ENCODE measurements at regions not wholly inside any gene's neighbourhood (a gene's known extent, or its start where the extent isn't known, plus 50 kb on each side); places are given as distances from the start of the nearest gene placed in this dataset.

DNA sequence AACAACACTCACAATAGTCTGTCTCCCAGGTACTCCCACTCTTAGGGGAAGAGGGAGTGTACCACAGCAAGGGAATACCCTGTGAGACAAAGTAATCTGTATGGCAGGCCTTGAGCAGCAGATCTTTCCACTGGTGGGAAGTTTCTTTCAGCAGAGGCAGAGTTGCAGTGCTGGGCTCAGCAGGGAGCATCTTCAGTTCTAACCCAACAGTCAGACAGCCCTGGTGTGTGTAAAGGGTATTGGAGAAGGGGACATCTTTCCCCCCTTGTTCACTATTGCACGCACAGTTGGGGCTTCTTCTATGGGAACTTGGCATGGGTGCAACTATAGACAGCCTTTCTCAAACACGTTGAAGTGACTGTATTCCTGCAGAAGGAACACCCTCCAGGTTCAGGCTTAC lies 159.4 kb upstream of the DPT start:
- ChIA-PET CTCF (no interaction called here), POLR2A (ENCODE audit: low non-redundant PET) (no interaction called here)
- no peaks in the 10 kb centered on the region for H3K4me1 ChIP-seq (ENCODE audit: insufficient read depth, low read length, poor library complexity, severe bottlenecking)
- no peaks in the 10 kb centered on the region for H3K36me3 ChIP-seq (ENCODE audit: insufficient read depth, low read length, poor library complexity, severe bottlenecking)
- intact Hi-C loops (cut with micrococcal nuclease; ENCODE audit: unreplicated experiment) = no loop called here
- BruUV-seq (replicated peaks) = no TSS peak
- no peaks in the 10 kb centered on the region for H3K9me3 ChIP-seq (ENCODE audit: low read depth, low read length, poor library complexity, severe bottlenecking)
- no peak overlapping the region for H3K27ac ChIP-seq (ENCODE audit: low read depth, low read length, poor library complexity, severe bottlenecking)
- H3K27me3 ChIP-seq (replicated peaks; ENCODE audit: insufficient read depth, low read depth, low read length, poor library complexity) = no peaks in the 10 kb centered on the region
- no peak for DNase-seq (ENCODE audit: low spot score)
- no peak for TF ChIP-seq EZH2 (IDR thresholded peaks at IDR 0.05; ENCODE audit: borderline replicate concordance, low read depth, low read length, poor library complexity, severe bottlenecking)
- TF ChIP-seq, protein P1, sequence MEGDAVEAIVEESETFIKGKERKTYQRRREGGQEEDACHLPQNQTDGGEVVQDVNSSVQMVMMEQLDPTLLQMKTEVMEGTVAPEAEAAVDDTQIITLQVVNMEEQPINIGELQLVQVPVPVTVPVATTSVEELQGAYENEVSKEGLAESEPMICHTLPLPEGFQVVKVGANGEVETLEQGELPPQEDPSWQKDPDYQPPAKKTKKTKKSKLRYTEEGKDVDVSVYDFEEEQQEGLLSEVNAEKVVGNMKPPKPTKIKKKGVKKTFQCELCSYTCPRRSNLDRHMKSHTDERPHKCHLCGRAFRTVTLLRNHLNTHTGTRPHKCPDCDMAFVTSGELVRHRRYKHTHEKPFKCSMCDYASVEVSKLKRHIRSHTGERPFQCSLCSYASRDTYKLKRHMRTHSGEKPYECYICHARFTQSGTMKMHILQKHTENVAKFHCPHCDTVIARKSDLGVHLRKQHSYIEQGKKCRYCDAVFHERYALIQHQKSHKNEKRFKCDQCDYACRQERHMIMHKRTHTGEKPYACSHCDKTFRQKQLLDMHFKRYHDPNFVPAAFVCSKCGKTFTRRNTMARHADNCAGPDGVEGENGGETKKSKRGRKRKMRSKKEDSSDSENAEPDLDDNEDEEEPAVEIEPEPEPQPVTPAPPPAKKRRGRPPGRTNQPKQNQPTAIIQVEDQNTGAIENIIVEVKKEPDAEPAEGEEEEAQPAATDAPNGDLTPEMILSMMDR (conservative IDR thresholded peaks at IDR 0.05; ENCODE audit: low read depth, low read length) = no peak
- no peak overlapping the region for H3K4me3 ChIP-seq (ENCODE audit: low read depth, low read length, poor library complexity, severe bottlenecking)

DNA sequence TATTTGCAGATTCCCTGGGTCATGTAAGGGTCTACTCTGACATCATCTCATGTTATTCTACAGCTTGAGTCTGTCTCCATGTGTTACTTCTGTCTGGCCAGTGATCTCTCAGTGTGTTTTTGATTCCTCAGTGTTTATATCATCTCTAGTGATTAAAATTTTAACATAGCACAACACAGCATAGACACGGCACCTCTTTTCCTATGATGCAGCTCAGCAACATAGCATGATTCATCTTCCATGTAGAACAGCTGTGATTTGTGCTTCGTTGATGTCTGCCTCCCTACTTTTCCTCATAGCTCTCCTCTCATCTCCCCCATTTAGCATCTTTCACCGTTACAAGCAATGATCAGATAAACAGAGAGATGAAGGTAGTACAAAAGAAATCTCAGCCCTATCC lies 163.9 kb upstream of the DPT start:
- intact Hi-C loops (cut with micrococcal nuclease; ENCODE audit: unreplicated experiment) = no loop called here
- ChIA-PET CTCF (no interaction called here), POLR2A (ENCODE audit: low non-redundant PET) (no interaction called here)
- Histone ChIP-seq H3K36me3 (ENCODE audit: insufficient read depth, low read length, poor library complexity, severe bottlenecking) (no peaks in the 10 kb centered on the region), H3K4me1 (ENCODE audit: insufficient read depth, low read length, poor library complexity, severe bottlenecking) (no peaks in the 10 kb centered on the region), H3K27me3 (replicated peaks; ENCODE audit: insufficient read depth, low read depth, low read length, poor library complexity) (no peaks in the 10 kb centered on the region), H3K27ac (ENCODE audit: low read depth, low read length, poor library complexity, severe bottlenecking) (no peak overlapping the region), H3K9me3 (ENCODE audit: low read depth, low read length, poor library complexity, severe bottlenecking) (no peaks in the 10 kb centered on the region), H3K4me3 (ENCODE audit: low read depth, low read length, poor library complexity, severe bottlenecking) (no peak overlapping the region)
- no peak for TF ChIP-seq EZH2 (IDR thresholded peaks at IDR 0.05; ENCODE audit: borderline replicate concordance, low read depth, low read length, poor library complexity, severe bottlenecking)
- TF ChIP-seq, protein P1 (conservative IDR thresholded peaks at IDR 0.05; ENCODE audit: low read depth, low read length) = no peak
- DNase-seq (ENCODE audit: low spot score) = no peak
- BruUV-seq (replicated peaks) = no TSS peak

DNA sequence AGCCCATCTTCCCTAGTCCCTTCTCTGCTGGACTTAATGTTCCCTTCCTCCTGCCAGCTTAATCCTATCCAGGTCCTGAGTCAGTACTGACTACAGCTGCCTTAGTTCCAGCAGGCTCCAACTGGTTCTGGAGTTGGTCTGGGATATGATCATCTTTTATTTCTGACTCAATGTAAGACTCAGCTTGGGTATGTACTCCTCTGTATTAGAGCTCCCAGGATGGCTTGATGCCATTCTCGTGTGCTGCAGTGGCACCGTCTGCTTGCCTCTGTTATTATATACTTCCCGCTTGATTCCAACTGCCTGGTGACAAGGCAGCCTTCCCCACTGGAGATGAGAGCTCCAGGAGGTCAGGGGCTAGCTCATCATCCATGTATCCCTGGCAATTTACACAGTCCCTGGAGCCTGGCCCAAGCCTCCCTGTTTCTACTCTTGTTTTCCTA lies 164.4 kb upstream of the DPT start:
- no peak for DNase-seq (ENCODE audit: low spot score)
- Histone ChIP-seq H3K4me3 (ENCODE audit: low read depth, low read length, poor library complexity, severe bottlenecking) (no peak overlapping the region), H3K27me3 (replicated peaks; ENCODE audit: insufficient read depth, low read depth, low read length, poor library complexity) (no peaks in the 10 kb centered on the region), H3K27ac (ENCODE audit: low read depth, low read length, poor library complexity, severe bottlenecking) (no peak overlapping the region), H3K36me3 (ENCODE audit: insufficient read depth, low read length, poor library complexity, severe bottlenecking) (no peaks in the 10 kb centered on the region), H3K9me3 (ENCODE audit: low read depth, low read length, poor library complexity, severe bottlenecking) (no peaks in the 10 kb centered on the region), H3K4me1 (ENCODE audit: insufficient read depth, low read length, poor library complexity, severe bottlenecking) (no peaks in the 10 kb centered on the region)
- ChIA-PET CTCF (no interaction called here), POLR2A (ENCODE audit: low non-redundant PET) (no interaction called here)
- BruUV-seq (replicated peaks) = no TSS peak
- intact Hi-C loops (cut with micrococcal nuclease; ENCODE audit: unreplicated experiment) = no loop called here
- TF ChIP-seq, protein P1 (conservative IDR thresholded peaks at IDR 0.05; ENCODE audit: low read depth, low read length) = no peak
- TF ChIP-seq EZH2 (IDR thresholded peaks at IDR 0.05; ENCODE audit: borderline replicate concordance, low read depth, low read length, poor library complexity, severe bottlenecking) = no peak
